ENCODE measurements at regions not wholly inside any gene's neighbourhood (a gene's known extent, or its start where the extent isn't known, plus 50 kb on each side); places are given as distances from the start of the nearest gene placed in this dataset.
"Not testable (repeated sequence)": the region's sequence is repeated elsewhere in the genome, so short reads cannot be mapped to it uniquely, and the experiment has no call there.

DNA sequence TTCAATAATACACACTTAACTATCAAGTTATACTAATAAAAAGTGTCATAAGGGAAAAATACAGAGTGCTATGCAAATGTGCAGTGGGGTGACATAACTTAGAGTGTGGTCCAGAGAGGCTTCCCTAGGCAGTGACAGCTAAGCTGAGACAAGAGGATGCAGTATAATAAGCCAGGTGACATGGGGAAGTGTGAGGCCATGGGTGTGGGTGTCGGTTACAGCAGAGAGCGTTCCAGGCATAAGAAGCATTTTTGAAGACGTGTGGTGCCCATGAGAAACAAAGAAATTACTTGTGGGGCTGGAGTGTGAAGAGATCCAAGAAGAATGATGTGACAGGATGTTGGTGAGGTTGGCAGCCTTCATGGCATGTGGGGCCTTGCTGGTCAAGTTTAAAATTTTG, 78.1 kb upstream of the PICALM start:
- Histone ChIP-seq H3K36me3 (ENCODE audit: control insufficient read depth in 1 of 2, insufficient read depth in 2 of 2, low read length in 2 of 2) (no peaks in the 10 kb centered on the region), H3K14ac (ENCODE audit: low read length) (no peak overlapping the region), H3K18ac (ENCODE audit: low read length) (no peak overlapping the region), H2BK5ac (ENCODE audit: low read depth, low read length, poor library complexity) (no peak overlapping the region), H3K9ac (ENCODE audit: low read length) (no peak overlapping the region), H3K4me3 (ENCODE audit: low read depth, low read length) (no peak overlapping the region), H2AFZ (ENCODE audit: insufficient read depth, low read length, poor library complexity) (no peak overlapping the region), H4K12ac (ENCODE audit: low read depth, low read length) (no peak overlapping the region), H4K91ac (ENCODE audit: low read depth, low read length) (no peak overlapping the region), H3K27ac (ENCODE audit: low read depth, low read length) (no peak overlapping the region), H3K4ac (ENCODE audit: low read depth, low read length) (no peak overlapping the region), H2BK120ac (ENCODE audit: insufficient read depth, low read length, poor library complexity) (no peak overlapping the region), H3K23ac (ENCODE audit: low read length) (no peak overlapping the region), H3K4me2 (ENCODE audit: low read length) (no peak overlapping the region), H2AK5ac (ENCODE audit: low read length) (no peak overlapping the region), H3K79me2 (ENCODE audit: control insufficient read depth, insufficient read depth, low read length, poor library complexity) (no peaks in the 10 kb centered on the region), H4K8ac (ENCODE audit: low read depth, low read length) (no peak overlapping the region), H3K9me3 (ENCODE audit: insufficient read depth, low read depth, low read length) (no peaks in the 10 kb centered on the region), H3K4me1 (ENCODE audit: control insufficient read depth in 1 of 2, insufficient read depth in 2 of 2, low read length in 2 of 2) (peaks cover 7 to 8% of the 10 kb centered on the region in 2 experiments), H2BK12ac (ENCODE audit: low read length) (no peak overlapping the region), H3K27me3 (ENCODE audit: insufficient read depth, low read length) (no peaks in the 10 kb centered on the region), H3K79me1 (ENCODE audit: low read length) (peaks cover 2% of the 10 kb centered on the region)
- no CpG with 5 or more reads among the region's 3 CpGs for WGBS (ENCODE audit: extremely low coverage, insufficient coverage, insufficient read length)
- DNase-seq, result no peak

DNA sequence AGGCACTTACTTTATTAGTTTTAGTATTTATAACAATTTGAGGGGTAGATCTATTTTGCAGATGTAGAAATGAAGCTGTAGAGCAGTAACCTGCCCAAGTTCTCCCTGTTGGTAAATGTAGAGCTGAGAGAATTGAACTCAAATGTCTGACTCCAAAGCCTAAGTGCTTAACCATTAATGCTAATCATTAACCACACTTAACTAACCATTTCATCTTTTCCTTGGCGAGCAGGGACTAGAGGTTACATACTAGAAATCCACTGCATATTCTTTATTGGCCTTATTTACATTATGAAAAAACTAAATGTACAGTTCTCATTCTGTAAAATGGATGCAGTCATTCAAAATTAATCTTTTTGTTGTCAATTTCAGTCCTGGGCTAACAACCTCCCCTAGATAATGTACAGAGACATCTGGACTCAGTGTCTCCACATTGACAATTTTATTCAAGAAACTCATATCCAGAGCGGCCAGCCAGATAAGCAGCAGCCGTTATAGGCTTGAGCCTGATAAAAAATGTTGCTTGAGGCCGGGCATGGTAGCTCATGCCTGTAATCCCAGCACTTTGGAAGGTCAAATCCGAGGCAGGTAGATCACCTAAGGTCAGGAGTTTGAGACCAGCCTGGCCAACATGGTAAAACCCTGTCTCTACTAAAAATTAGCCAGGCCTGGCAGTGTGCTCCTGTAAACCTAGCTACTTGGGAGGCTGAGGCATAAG, 76.7 kb upstream of the PICALM start:
- Histone ChIP-seq H3K27ac (ENCODE audit: low read depth, low read length) (no peak overlapping the region), H2BK120ac (ENCODE audit: insufficient read depth, low read length, poor library complexity) (no peak overlapping the region), H3K36me3 (ENCODE audit: control insufficient read depth in 1 of 2, insufficient read depth in 2 of 2, low read length in 2 of 2) (no peaks in the 10 kb centered on the region), H2AFZ (ENCODE audit: insufficient read depth, low read length, poor library complexity) (no peak overlapping the region), H3K4me1 (ENCODE audit: control insufficient read depth in 1 of 2, insufficient read depth in 2 of 2, low read length in 2 of 2) (no peaks in the 10 kb centered on the region), H3K23ac (ENCODE audit: low read length) (no peak overlapping the region), H2BK12ac (ENCODE audit: low read length) (no peak overlapping the region), H3K79me1 (ENCODE audit: low read length) (peaks cover 2% of the 10 kb centered on the region), H2AK5ac (ENCODE audit: low read length) (no peak overlapping the region), H2BK5ac (ENCODE audit: low read depth, low read length, poor library complexity) (no peak overlapping the region), H3K14ac (ENCODE audit: low read length) (no peak overlapping the region), H3K27me3 (ENCODE audit: insufficient read depth, low read length) (no peaks in the 10 kb centered on the region), H3K79me2 (ENCODE audit: control insufficient read depth, insufficient read depth, low read length, poor library complexity) (no peaks in the 10 kb centered on the region), H4K91ac (ENCODE audit: low read depth, low read length) (no peak overlapping the region), H3K4me3 (ENCODE audit: low read depth, low read length) (no peak overlapping the region), H4K12ac (ENCODE audit: low read depth, low read length) (no peak overlapping the region), H3K18ac (ENCODE audit: low read length) (no peak overlapping the region), H3K4me2 (ENCODE audit: low read length) (no peak overlapping the region), H3K4ac (ENCODE audit: low read depth, low read length) (no peak overlapping the region), H3K9me3 (ENCODE audit: insufficient read depth, low read depth, low read length) (no peaks in the 10 kb centered on the region), H4K8ac (ENCODE audit: low read depth, low read length) (no peak overlapping the region), H3K9ac (ENCODE audit: low read length) (no peak overlapping the region)
- DNase-seq, result no peak
- WGBS (ENCODE audit: extremely low coverage, insufficient coverage, insufficient read length), result no CpG with 5 or more reads among the region's 5 CpGs

DNA sequence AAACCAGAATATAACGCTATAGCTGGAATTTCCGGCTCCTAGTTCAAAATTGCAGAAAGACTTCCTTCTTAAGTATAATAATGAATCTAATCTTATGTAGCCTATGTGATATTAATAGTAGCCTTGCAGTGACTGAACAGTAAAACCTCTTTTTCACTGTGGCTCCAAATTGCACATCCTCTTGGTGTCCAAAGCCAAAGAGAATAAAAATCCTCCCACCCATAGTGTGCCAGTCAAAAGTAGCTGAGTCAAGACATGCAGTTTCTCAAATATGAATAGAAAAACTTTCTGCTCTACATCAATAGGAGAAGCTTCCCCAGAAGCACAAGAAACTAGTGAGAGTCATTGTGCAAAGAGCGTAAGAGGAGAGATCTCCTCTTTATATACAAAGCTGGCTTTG, 76.0 kb upstream of the PICALM start:
- Histone ChIP-seq H3K23ac (ENCODE audit: low read length) (no peak overlapping the region), H3K79me1 (ENCODE audit: low read length) (peaks cover 2% of the 10 kb centered on the region), H3K4me2 (ENCODE audit: low read length) (no peak overlapping the region), H2BK120ac (ENCODE audit: insufficient read depth, low read length, poor library complexity) (no peak overlapping the region), H3K9ac (ENCODE audit: low read length) (no peak overlapping the region), H3K4ac (ENCODE audit: low read depth, low read length) (no peak overlapping the region), H3K4me3 (ENCODE audit: low read depth, low read length) (no peak overlapping the region), H3K4me1 (ENCODE audit: control insufficient read depth in 1 of 2, insufficient read depth in 2 of 2, low read length in 2 of 2) (no peaks in the 10 kb centered on the region), H3K9me3 (ENCODE audit: insufficient read depth, low read depth, low read length) (no peaks in the 10 kb centered on the region), H2AK5ac (ENCODE audit: low read length) (no peak overlapping the region), H2BK5ac (ENCODE audit: low read depth, low read length, poor library complexity) (no peak overlapping the region), H4K8ac (ENCODE audit: low read depth, low read length) (no peak overlapping the region), H3K27ac (ENCODE audit: low read depth, low read length) (no peak overlapping the region), H4K91ac (ENCODE audit: low read depth, low read length) (no peak overlapping the region), H3K36me3 (ENCODE audit: control insufficient read depth in 1 of 2, insufficient read depth in 2 of 2, low read length in 2 of 2) (no peaks in the 10 kb centered on the region), H2AFZ (ENCODE audit: insufficient read depth, low read length, poor library complexity) (no peak overlapping the region), H3K18ac (ENCODE audit: low read length) (no peak overlapping the region), H3K79me2 (ENCODE audit: control insufficient read depth, insufficient read depth, low read length, poor library complexity) (no peaks in the 10 kb centered on the region), H4K12ac (ENCODE audit: low read depth, low read length) (no peak overlapping the region), H3K14ac (ENCODE audit: low read length) (no peak overlapping the region), H3K27me3 (ENCODE audit: insufficient read depth, low read length) (no peaks in the 10 kb centered on the region), H2BK12ac (ENCODE audit: low read length) (no peak overlapping the region)
- DNase-seq, result no peak
- WGBS (ENCODE audit: extremely low coverage, insufficient coverage, insufficient read length), result no CpG with 5 or more reads among the region's 3 CpGs

DNA sequence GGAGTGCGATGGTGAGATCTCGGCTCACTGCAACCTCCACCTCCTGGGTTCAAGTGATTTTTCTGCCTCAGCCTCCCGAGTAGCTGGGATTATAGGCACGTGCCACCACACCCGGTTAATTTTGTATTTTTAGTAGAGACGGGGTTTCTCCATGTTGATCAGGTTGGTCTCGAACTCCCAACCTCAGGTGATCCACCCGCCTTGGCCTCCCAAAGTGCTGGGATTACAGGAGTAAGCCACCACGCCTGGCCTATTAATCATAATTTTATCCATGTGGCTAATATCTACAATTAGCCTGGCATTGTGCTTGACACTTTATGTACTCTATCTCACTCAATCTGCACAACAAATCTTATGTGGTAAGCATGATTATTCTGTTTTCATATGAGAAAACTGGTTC, 75.2 kb upstream of the PICALM start:
- H3K36me3 ChIP-seq (ENCODE audit: control insufficient read depth in 1 of 2, insufficient read depth in 2 of 2, low read length in 2 of 2); H4K91ac ChIP-seq (ENCODE audit: low read depth, low read length); H3K4me2 ChIP-seq (ENCODE audit: low read length); H3K79me1 ChIP-seq (ENCODE audit: low read length); H3K23ac ChIP-seq (ENCODE audit: low read length); H3K4ac ChIP-seq (ENCODE audit: low read depth, low read length); H4K12ac ChIP-seq (ENCODE audit: low read depth, low read length); H3K4me3 ChIP-seq (ENCODE audit: low read depth, low read length); H4K8ac ChIP-seq (ENCODE audit: low read depth, low read length); H2BK5ac ChIP-seq (ENCODE audit: low read depth, low read length, poor library complexity); H3K79me2 ChIP-seq (ENCODE audit: control insufficient read depth, insufficient read depth, low read length, poor library complexity); H3K4me1 ChIP-seq (ENCODE audit: control insufficient read depth in 1 of 2, insufficient read depth in 2 of 2, low read length in 2 of 2); H2BK120ac ChIP-seq (ENCODE audit: insufficient read depth, low read length, poor library complexity); H3K27me3 ChIP-seq (ENCODE audit: insufficient read depth, low read length); H2AK5ac ChIP-seq (ENCODE audit: low read length); H3K14ac ChIP-seq (ENCODE audit: low read length); H2BK12ac ChIP-seq (ENCODE audit: low read length); DNase-seq; H3K9me3 ChIP-seq (ENCODE audit: insufficient read depth, low read depth, low read length); H2AFZ ChIP-seq (ENCODE audit: insufficient read depth, low read length, poor library complexity); H3K27ac ChIP-seq (ENCODE audit: low read depth, low read length); H3K9ac ChIP-seq (ENCODE audit: low read length); H3K18ac ChIP-seq (ENCODE audit: low read length): not testable (repeated sequence)
- WGBS (ENCODE audit: extremely low coverage, insufficient coverage, insufficient read length), result no CpG with 5 or more reads among the region's 9 CpGs

All from trophoblast cell (in vitro differentiated cells and primary cell).